Stimulated activated CD4-positive, alpha-beta T cell treated with anti-CD3 and anti-CD28 coated beads, Interleukin-1b, Interleukin-23, amount 100 ng/mL, for 1 hour (primary cell): ENCODE measurements at regions not wholly inside any gene's neighbourhood (a gene's known extent, or its start where the extent isn't known, plus 50 kb on each side); places are given as distances from the start of the nearest gene placed in this dataset.

Experiments used
- DNase-seq, 2 donors: peaks; one replicate each; pipeline ENCODE4 v3.0.0-alpha.2; 2020; ENCODE audit warnings: low read depth in 2 of 2

DNA sequence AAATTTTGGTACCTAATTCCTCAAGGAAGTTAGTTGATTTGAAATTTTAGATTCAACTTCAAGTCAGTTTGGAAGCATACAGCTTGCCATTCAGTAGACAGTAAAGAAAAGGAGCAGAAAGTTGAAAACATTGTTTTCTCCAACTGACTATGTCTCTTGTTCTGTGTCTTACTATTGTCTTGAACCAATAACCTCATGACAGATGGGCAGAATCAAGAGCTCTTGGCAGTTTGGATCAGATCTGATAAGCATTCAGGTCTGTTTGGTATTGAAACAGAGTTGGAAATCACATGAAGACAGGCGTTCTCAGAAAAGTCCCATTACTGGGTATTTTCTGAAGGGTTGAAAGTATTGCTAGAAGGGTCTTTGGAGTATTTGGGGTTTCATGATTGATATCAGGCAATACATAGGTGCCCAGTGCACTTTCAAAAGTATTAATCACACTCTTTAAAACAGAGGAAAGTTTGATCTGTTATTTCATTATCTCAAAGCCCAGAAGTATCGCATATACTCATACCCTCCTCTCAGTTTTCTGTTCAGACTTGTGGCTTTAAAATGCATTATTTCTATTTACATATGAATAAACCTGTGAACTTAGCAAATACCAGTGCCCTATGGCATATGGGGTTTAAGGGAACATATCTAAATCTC is 428.4 kb upstream of the ZEB2 start:
- no peak for DNase-seq

DNA sequence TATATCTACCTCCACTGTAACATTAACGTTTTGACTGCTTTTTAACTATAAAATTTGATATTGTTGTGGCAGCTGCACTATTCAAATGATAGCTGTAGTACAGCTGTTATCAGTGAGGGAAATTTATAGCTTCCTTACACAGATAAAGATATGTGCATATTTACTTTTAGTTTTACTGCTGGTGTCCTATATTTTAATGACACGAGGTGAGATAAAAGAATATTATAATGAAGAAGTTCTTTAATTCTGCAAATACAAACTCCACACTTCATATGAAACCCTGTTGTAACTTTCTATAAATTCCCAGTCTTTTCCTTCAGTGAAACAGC is 427.8 kb upstream of the ZEB2 start:
- DNase-seq = no peak

DNA sequence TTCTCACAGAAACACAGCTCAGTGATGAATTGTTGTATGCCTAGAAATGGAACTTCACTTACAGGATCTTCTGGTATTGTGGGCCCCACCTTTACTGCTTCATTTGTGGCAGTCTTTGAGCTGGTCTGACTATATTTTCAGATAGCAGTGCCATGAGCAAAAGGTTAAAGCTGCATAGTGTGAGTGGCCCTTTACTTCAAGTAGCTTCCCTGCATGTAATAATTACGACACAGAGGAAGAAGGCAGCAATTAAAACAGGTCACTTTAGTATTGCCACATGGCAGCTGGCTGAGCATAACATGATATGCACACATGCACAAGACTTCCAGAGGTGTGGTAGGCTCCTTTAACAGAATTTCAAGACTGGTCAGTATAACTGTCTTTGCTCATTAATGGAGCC is 426.3 kb upstream of the ZEB2 start:
- no peak for DNase-seq

DNA sequence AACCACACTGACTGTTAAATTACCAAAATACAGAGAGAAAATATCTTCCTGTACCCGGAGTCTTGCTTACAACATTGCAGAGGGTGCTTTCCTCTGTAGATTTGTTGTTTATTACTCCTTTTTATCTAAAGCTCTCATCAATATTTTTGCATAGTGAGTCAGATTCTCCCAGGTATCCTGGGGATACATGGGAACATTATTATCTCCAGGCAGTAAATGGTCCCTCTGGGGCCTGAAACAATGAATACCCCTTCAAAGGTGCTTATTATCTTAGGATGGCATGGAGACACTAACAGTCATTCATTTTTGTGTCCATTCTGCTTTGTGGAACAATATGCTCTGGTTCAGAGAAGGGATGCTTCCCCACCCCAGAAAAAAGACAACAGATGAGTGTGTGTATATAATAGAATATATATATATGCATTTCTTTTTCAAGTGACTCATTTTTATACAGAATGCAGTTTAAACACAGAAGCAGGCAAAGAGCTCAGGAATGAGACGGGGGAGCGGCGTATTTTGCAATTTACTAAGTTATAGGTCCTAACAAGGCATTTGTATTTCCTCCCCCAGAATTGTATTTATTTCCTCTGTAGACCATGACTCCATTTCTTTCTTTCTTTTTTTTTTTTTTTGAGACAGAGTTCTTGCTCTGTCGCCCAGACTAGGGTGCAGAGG is 424.8 kb upstream of the ZEB2 start:
- no peak for DNase-seq

DNA sequence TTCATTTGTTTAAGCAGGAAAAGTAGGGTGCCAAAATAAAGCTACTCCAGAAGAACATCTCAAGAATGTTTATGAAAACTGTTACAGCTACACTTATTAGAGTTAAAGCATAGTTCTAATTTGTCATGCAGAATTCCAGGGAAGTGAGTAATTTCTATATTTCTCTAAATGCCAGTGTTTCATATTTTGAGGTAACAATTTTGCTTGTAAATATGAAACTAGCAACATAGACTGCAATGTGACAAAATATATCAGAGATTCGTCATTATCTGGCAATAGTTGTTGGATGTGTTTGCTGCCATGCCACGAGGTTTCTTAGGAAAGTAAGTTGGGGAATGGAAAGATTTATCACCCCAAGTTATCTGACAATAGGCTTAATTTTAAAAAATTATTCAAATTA is 424.1 kb upstream of the ZEB2 start:
- no peak for DNase-seq

DNA sequence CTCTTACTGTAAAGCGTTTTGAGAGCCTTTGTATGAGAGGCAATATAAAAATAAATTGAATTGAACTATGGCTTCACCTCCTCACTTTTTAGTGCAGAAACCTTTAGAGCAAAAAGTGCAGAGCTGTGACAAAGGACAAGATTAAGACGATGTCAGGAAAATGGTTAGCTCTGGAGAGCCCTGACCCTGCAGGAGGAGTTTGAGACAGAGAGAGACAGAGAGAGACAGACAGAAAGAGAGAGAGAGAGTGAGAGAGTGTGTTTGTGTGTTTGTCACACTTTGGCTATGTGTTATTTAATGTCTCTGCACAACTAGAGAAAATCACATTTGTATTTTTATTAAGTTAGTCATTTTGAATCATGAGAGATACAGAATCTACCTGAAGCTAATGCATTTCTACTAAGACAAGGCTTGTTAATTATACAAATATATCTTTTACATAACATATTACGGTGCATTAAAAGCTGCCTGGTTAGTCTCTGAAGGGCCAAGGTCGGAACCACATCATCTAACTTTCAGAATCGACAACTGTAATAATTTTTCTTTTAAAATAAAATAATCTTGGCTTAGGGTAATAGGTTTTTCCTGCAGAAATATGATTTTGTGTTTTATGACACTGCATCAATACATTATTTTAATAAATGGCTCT is 423.5 kb upstream of the ZEB2 start:
- DNase-seq = no peak

DNA sequence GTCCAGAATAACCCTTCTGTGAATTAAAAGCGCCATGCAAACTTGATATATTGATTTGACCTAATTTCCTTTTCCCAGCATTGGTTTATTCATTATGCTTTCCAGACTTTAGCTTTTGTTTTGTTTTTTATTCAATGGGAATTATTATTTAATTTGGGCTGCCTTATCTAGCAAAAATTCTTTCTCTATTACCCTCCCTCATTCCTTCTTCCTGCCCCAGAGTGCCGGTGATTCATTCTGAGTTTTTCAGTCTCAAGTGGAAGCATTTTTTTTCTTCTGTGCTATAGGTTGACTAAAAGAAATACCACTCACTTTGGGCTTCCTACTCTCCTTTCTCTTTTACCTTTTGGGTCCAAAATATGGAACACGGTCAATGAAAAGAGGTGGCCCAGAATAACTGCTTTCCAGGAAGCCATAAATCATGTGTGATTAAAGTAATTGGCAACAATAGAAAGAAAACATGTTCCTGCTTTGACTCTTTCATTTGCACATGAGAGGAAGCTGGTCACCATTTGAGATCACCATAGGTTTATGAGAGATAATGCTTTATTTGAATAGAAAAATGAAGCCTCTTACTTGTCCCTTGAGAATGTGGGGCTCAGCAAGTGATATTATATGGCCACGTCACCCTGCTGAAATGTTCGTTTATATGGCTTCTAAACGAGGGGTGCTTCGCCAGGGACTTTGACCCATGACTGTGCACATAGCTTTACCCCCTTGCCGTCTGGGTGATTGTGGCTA is 422.8 kb upstream of the ZEB2 start:
- no peak for DNase-seq

DNA sequence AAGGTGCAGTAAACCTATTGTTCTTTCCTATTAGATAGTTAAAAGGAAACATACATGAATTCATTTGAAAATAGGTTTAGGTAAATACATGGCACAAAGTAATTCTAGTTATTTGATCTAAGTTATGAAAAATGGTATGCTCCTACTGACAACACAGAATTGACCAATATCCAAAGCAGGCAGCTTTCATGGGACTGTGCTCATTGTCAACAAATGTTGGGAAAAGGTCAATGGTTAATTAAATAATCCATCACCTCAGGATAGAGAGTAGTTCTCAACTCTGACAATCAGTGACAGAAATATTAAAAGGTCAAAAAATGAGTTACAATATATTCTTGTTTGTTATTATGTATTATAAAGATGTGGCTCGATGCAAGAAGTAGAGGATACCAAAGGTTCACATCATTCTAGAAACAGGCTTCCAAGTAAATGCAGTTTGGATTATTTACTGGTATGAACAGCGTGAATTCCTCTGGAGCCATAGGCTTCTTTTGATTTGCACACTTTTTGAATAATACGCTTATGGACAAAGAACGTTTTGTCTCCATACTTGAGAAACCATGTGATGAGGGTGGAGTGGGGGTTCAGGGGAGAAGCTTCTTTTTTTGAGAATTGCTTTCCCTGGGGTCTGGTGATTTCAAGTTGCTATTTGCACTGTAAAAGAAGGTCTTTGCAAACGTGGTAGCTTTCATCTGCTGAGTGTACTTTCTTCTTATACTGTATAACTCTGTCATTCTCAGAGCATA is 422.0 kb upstream of the ZEB2 start:
- no peak for DNase-seq

DNA sequence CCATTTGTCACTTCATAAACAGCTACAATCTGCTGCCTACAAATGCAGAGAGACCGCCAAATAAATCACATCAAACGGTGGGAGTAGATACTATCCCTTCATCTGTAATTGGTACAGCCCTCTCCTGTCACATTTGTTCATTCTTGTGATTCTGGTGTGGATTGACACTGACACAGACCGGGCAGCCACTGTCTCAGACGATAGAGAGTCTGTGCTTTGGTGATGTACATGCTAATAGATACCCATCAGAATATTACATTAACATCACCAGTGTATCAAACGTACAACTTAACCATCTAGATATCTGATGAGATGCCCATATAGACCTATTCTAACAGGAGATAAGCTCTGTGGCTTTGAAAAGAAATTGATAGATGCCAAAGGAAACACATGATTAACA is 419.7 kb upstream of the ZEB2 start:
- no peak for DNase-seq

DNA sequence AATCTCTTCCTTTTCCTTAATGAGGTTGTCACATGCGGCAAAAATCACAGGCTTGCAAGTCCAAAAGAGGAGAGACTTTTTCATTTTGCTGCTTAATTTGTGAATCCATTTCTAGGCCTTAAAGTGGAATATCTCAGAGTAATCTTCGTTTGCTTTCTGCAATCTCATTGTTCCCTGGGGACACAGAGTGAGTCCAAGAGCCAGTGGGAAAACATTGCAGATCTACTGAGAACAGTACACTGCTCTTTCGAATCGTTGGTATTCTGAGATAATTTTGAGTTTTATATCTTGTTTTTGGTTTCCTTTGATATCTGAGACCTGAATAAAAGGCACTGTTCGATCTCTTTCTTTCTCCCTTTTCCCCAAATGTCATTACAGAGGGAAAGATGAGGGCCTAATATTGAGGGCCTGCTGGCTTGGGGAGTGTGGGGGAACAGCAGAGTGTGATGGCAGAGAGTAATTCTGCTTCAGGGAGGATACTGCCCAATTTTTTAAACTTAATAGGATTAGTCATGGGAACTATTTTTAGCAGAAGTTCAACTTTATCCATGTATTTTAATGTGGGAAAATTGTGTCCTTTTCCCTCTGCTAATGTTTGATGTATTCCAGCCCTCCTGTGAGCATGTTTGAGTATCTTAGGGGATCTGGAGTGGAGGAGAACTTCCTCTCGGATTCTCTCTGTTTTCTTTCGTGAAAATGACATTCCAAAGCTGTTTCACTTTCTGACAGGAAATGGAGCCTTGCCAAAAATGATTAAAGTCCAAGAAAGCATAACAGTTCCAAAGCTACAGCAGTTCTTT is 418.2 kb upstream of the ZEB2 start:
- DNase-seq = no peak

DNA sequence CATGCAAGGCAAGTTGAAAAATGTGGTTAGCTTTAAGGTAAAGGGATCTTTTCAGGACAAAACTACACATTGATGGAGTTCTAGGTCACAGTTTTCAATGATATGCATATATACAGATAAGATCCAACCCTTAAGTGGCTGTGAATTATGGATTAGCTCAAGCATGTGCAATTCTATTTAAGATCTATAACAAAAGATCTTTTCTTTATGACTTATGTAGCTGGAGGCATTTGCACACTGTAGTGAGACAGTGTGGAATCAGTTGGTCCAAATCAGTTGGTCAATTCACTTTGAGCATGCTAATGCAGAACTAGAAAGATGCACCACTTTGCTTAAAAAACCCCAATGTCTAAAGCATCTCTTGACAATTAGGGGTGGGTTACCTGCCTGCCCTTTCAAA is 417.1 kb upstream of the ZEB2 start:
- no peak for DNase-seq

DNA sequence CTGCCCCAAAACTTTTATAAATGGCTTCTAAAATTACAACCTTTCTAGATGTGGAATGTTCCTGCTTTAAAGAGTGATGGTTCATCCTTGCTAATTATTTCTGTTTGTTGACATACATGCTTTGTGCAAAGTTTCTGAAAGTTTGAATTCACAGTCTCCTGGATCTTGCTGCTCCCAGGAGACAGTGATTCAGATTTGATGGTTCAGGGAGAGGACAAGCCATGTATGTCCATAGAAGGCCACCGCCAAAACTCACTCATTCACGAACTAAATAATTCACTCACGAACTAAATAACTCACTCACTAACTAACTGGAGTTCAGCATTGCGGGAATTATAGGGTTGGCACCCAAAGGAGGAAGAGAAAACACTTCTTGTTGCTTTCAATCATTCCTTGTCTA is 416.5 kb upstream of the ZEB2 start:
- no peak for DNase-seq

DNA sequence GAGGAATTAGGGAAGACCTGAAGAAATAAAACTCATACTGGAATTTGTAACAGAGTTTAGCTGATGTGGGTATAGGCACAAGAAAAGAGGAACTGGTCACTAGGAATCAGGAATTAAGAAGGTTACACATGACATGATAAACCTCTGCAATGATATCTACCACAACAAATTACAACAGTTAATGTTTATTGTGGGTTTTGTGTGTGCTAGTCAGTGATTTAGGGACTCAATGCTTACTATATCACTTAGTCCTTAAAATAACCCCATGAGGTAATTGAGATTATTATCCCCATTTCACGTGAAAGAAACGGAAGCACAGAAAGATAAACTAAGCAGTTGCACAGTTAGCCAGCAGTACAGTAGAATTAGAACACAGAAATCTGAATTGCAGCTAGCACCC is 415.8 kb upstream of the ZEB2 start:
- no peak for DNase-seq

DNA sequence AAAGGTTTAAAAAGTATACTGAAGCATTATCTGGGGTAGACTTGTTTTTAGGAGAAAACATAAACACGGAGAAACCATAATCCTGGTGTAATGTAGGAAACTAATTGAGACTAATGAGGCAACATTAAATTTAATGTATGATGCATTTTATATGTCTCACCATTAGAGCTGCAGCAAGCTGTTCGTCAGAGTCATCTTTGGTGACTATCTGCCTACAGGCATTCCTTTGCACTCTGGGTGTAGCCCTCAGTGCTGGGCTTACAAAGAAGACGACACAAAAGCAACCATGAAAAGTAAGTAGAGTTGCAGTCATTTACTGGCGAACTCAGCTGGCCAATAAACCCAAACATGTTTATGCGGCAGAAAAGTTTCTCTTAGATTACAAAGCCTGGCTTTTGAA is 415.3 kb upstream of the ZEB2 start:
- DNase-seq = no peak

DNA sequence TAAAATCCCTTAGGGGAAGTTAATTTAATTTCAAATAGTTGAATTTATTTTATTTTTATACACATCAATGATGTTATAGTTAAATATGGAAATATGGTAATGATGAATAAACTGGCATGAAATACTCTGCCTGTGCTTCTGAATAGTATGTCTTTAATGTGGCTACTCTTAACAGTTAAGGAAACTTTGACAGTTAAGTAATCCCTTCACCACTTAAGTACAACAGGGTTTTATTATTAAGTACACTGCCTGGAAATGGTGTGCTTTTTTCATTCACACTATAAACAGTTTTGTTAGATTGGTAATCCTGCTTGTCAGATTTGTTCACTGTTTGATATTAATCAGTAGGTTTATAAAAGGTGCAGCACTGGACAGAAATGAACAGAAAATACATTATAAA is 412.0 kb upstream of the ZEB2 start:
- DNase-seq = no peak

DNA sequence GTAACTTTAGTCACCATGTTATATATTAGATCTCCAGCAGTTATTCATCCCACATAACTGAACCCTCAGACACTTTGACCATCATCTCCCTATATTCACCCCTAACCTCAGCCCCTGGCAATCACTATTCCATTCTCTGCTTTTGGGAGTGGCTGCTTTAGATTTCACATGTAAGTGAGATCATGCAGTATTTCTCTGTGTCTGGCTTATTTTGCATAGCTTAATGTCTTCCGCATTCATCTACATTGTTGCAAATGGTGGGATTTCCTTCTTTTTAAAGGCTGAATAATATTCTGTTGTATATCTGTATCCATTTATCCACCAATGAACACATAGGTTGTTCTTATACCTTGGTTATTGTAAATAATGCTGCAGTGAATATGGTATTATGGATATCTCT is 411.6 kb upstream of the ZEB2 start:
- DNase-seq = no peak

DNA sequence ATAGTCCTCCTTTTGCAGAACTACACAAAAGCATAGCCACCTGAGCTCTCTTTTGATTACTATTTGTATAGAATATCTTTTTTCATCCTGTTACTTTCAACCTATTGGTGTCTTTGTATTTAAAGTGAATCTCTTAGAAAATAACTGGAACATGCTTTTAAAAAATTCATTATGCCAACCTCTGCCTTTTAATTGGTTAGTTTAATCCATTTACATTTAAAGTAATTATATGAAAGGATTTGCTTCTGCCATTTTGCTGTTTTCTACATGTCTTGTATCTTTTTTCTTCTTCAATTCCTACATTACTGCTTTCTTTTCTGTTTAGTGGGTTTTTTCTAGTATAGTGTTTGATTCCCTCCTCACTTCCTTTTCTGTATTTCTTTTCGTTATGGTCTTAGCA is 407.5 kb upstream of the ZEB2 start:
- no peak for DNase-seq

DNA sequence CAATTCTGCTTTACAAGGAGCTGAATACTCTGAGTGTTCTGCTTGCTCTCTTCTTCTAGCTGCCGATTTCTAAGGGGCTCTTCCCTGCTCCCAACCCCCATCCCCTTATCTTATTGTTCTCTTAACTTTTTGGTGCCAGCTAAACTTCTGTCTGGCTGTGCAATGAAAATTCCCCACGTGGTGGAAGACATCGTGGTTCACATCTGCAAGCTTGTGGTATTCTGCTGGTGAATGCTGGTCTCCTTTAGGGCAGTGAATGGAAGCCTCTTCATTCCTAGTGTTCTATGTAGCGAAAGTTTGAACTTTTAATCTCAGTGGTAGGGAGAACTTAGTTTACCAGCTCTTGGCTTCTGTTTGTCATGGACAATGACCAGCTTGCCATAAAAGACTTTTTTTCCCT is 406.0 kb upstream of the ZEB2 start:
- no peak for DNase-seq

DNA sequence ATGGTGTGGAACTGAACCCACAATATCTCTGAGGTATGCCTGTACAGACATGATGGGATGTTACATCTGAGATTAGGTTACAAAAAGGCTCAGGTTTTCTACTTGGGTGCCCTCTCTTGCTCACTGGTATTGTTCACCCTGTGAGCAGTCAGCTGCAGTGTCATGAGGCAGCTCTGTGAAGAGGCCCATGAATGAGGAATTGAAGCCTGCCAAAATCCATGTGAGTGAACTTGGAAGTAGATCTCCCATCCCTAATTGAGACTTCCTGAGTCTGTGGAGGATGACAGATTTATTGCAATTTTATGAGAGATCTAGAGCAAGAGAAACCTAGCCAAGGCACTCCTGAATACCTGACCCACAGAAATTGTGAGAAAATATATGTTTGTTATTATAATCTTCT is 404.9 kb upstream of the ZEB2 start:
- DNase-seq = no peak

DNA sequence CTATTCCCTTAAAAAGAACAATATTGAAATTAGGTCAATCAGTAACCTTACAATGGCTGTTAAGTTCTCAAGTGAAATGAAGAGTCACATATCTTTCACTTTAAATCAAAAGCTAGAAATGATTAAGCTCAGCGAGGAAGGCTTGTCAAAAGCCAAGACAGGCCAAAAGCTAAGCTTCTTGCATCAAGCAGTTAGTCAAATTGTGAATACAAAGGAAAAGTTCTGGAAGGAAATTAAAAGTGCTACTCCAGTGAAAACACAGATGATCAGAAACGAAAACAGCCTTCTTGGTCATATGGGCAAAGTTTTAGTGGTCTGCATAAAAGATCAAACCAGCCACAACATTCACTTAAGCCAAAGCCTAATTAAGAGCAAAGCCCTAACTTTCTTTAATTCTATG is 402.6 kb upstream of the ZEB2 start:
- DNase-seq = no peak

DNA sequence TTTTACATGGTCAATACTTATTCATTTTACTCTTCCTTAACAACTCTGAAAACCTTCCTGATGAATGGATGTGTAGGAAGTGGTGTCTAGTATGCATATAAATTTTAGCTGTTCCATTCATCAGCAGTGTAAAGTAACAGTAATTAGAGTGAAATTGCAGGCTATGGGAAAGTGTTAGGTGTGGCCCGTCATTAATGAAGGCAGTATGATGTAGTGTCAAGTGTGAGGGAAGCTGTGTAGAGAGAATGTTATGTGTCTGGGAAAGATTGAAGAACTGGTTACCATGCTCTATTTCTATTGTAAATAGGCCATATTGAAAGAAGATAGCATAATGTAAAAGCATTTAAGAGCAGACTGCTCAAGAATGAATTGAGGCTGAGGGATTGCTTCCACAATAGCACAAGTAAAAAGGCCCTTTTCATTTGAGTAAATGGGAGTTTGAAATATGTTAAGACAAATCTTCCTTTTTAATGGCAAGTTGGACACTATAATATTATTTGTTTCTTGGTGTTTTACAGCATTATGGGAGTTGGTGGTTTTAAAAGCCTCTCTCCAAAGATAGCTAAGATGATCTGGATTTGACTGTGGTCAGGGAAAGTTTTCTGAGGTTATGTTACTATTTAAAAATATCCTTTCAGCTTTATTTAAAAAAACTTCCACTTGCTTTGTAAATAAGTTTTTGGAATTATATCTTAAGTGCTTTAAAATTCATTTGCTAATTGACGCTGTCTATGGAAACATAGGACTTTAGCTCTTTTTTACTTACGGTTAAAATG is 401.0 kb upstream of the ZEB2 start:
- no peak for DNase-seq
